HG02571 (cell line): ENCODE measurements at regions not wholly inside any gene's neighbourhood (a gene's known extent, or its start where the extent isn't known, plus 50 kb on each side); places are given as distances from the start of the nearest gene placed in this dataset.

Experiments
- ATAC-seq: cut with Tn5 transposase; IDR thresholded peaks from one replicate; pipeline ENCODE4 v1.9.1; 2021; ENCODE audit warnings: mild to moderate bottlenecking, moderate library complexity; ENCODE audit not compliant: unreplicated experiment

DNA sequence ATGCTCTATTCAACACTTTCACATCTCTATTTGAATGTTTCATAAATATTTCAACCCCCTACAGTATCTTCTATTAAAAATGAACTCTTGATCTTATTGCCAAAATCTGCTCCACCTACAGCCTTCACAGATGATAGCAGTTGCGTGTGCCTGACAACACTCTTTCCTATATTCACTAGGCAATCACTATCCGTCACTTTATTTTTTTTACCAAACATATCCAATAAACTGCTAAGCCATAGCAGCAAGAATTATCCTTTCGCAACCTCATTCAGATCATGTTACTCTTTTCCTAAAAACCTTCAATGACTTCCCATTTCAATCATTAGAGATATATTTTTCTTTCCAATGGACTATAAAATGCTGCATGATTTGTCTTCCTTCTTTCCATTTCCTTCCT lies 629.8 kb upstream of the PCDH9 start:
- no peak for ATAC-seq

DNA sequence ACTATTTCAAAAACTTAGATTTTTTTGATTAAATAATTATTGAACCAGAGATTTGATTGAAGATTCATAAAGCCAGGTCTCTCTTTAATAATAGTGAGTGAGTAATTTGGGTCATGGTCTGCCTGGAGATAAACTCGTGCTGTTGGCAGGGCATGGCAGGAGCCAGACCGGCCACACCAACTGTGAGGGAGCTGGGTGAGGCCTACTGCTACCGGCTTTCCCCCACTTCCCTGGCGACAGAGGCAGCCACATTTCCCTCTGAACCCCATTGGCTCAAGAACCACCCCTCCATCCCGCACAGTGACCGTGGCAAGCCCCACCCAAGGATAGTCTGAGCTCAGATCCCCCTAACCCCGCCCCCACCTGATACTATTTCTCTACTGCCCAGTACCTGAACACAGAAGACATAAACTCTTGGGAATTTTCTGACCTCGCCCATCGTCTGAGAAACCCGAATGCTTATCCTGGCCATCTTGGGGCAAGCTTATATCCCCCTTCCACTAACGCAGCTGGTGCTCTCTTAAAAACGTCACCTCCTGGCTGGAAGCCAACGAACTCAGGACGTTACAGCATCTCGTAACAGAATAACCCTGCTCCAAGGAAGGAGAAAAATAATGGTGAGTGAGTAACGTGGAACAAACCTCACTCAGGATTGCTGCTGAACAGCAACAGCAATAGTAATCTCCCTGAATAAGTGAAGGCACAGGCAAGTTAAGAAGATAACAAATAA lies 627.6 kb upstream of the PCDH9 start:
- ATAC-seq, result no peak

DNA sequence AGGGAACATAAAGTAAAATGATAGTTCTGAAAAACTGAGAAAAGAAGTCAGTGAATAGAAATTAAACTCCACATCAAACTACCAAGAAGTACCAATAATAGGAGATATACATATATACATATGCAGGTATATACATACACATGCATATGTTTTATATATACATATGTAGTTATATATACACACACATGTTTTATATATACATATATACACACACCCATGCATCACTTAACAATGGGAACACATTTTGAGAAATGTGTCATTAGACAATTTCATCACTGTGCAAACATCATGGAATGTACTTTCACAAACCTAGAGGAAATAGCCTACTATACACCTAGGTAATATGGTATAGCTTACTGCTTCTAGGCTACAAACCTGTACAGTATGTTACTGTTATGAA lies 626.8 kb upstream of the PCDH9 start:
- no peak for ATAC-seq

DNA sequence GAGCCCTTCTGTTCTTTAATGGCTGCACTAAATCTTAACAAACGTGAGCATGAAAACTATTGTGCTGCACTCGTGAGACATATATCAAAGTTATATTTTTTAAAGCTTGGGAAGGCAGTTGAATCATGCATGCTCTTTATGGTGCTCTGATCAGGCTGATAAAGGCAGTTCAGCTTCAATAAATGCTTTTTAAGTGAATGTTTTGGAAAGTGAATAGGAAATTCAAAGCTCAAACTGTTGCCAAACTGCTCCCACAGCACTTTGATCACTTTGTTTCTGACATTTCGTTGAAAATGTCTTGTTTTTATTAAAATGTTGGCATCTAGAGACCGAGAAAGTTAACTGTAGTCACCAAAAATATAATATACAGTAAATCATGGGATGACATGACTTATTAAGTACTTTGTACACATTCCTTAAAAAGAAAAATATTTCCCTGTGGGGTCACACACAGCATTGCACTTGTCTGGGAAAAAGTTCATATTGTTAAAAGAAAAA lies 625.7 kb upstream of the PCDH9 start:
- ATAC-seq, result no peak

DNA sequence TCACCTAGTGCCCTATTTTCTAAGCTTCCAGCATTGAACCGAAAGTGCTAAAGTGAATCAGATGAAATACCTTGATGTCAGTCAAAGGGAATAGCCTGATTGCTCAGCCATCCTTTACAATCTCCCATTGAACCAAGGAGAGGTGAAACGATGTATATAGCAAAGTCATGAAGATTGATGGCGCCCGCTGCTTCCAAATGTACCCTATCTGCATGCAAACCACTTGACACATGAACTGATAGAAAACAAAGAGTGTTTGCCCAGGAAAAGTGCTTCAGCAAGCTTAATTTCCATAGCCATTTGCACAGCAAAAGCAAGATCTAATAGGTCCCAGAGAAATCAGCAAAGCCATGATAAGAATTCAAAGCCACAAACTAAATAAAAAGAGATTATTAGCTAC lies 624.9 kb upstream of the PCDH9 start:
- ATAC-seq, result no peak

DNA sequence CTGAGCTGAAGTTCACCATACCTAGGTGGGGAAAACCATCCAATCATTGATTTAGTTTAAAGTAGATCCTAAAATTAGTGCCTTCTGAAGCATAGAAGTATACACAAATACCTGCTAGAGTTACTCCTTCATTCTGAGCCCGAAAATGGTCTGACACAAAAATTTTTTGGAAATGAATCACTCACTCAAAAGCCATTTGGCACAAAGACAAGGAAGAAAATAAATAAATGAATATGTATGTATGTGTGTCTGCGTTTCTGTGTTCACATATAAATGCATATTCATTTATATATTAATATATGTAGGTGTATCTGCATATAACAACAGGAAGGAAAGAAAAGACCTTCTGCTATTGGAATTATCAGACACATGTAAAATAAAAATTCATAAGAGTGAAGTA lies 614.4 kb upstream of the PCDH9 start:
- no peak for ATAC-seq

DNA sequence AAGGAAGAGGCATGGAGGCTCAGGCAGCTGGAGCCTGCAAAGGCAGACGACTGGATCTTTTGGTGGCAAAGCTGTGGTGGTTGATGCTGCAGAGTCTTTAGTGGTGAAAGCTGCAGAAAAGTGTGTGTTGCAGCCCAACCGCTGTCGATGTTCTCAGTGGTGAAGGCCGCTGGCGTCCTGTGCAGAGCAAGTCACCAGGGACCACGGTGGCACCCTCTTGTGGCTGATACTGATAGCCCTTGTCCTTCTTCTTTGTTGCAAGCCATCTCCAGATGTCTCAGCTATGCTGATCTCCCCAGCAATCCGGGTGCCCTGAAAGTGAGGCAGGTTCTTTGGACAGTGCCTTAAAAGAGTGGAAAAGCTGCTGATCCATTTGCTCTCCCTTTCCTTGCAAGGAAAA lies 610.9 kb upstream of the PCDH9 start:
- ATAC-seq, result no peak

DNA sequence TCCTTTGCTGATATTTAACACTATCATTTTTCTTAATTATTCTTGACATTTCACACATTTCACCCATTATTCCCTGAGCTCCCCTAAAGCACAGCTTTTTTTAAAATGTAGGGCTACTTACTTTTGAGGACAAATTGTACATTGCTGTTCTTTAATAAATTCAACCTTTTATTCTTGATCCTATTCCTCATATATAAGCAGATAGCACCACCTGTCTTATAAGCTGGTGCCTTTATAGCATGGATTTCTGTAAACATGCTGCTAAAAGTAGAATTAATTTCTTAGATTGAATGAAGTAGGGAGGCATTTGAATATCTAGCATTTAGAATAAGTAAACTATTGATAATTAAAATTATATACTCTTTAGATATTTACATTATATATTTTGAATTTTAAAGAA lies 603.4 kb upstream of the PCDH9 start:
- no peak for ATAC-seq

DNA sequence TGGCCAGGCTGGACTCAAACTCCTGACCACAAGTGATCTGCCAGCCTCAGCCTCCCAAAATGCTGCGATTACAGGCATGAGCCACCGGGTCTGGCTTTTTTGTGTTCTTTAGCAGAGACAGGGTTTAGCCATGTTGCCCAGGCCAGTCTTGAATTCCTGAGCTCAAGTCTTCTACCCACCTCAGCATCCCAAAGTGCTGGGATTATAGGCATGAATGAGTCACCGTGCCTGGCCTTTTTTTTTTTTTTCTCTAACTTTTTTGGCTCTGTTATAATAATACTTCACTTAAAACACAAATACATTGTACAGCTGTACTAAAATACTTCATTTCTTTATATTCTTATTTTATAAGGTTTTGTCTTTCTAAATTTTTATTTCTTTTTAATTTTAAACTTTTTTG lies 599.5 kb upstream of the PCDH9 start:
- no peak for ATAC-seq

DNA sequence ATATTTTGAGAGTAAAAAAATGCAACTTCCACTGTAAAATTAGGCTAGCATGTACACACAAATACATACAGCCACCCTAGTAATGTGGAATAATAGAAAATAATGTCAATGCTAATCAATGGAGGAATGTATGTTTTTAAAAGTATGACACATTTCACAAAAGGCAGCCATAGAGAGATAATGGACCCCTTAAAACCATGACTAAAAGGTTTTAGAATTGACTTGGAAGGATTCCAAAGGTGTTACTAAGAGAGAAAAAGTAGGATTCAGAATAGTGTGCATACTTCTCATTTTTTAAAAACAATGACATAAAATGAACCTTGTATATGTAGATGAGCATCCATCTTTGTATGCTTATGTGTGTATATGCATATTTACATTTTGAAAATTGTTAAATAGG lies 597.9 kb upstream of the PCDH9 start:
- no peak for ATAC-seq

DNA sequence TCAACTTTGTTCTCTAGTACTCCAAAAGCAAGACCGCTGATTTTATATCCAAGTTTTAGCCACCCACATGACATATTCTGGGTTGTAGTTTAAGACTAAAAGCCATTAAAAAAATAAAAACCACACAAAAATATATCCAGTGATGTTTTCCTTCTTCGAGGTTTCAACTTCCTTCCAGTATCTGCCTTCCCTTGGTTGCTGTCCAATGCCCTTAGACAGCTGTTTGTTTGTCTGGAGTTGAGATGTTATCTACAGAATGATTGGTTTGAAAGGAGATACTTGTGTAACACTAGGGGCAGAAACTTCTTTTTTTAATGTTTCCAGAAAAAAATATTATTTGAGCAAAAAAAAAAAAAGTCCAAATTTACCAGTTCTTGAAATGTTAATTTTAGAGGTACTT lies 591.5 kb upstream of the PCDH9 start:
- no peak for ATAC-seq

DNA sequence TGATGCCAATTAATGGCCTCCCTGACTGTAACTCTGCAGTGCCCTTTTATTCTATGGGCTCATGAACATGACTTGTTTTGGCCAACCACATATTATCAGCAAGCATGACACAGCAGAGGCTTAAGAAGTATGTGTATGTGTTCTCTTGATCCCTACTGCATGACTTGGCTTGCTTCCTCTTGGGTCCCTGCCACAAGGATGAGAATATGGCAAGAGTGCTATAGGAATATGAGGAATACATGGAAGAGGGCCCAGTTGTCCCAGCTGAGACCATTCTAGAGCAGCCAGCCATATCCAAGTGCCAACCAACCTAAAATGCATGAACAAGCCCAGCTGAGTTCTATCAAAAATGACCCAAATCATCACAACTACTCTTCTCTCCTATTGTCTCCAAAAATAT lies 576.7 kb upstream of the PCDH9 start:
- ATAC-seq, result no peak

DNA sequence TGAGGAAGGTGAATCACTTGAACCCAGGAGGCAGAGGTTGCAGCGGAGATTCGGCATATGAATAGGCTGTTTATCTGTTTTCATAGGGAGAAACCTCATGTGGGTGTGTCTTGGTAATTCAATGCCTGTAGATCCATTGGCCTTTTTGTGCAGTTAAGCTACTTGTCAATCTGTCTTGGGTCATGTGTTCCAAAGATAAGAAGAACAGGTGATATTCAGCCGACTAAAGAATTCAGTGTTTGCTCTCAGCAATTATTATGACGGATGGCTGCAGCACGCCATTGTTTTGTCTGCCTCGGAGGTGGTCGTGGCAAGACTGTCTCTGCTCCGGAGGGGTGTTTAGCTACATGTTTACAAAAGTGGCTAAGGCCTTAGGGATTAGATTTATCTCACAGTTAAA lies 573.0 kb upstream of the PCDH9 start:
- ATAC-seq, result no peak

DNA sequence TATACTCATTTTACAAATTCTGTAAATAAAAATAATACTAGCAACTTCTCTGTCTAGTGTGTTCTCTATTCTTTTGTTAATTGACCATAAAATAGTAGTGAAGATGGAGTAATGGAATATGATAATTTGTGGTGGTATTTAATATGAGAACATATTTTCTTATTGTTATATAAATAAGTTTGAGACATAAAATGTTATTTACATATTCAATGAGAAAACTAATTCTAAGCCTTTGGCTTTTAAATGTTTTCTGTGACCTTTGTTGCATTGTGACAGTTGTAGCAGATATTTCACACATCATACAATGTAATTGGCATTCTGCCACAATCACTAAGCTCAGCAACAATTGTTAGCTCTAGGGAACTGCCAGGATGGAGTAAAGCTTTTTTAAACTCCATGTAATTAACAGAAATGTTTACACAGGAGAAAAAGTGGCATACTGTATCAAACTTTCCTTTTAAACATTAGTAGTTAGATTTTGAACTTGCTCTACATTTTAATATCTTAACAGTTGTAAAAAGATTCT lies 562.1 kb upstream of the PCDH9 start:
- ATAC-seq, result no peak

DNA sequence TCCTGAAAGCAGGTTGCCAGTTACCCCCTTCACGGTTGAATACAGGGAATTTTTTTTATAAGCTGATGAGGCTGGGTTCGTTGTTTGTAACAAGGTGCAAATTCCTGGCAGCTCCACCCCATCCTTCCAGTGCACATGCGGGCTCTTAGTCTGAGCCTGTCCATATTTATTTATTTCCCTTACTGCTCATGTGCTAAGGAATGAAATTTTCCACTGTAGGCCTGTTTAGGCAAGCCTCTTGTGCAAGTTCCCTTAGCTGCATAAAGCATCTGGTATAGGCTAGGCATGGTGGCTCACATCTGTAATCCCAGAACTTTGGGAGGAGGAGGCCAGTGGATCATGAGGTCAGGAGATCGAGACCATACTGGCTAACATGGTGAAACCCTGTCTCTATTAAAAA lies 560.9 kb upstream of the PCDH9 start:
- no peak for ATAC-seq

DNA sequence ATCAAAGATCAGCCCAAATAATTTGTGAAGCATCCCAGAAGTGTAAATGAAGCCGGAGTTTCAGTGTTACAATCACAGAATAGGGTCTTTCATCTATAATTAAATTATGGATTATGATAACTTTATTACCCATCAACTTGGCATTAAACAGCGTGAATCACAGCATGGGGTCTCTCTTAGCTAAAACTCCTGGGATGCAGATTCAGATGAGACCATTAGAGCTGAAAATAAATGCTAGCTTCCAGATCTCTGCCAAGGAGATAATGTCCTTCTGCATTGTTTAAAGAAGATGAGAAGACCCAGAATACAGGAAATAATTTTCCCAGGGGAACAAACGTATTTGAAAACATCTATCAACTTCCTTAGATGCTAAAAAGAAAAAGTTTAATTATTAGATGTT lies 546.0 kb upstream of the PCDH9 start:
- no peak for ATAC-seq

DNA sequence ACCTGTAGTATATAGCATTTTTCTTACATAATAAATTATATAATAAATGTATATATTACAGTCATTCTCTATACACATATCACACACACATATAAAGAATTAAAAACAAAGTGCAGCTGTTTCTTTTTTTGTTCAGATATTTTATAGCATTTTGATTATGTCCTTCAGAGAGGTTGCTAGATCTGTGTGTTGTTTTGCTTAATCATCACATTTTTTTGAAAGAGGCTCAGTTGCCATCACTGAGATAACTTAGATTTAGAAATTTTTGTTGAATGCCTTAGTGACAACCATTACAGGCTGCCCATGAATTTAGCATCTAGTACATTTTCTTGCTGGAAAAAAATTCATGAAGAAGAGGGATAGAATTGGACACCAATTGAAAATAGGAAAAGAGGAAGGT lies 545.2 kb upstream of the PCDH9 start:
- no peak for ATAC-seq

DNA sequence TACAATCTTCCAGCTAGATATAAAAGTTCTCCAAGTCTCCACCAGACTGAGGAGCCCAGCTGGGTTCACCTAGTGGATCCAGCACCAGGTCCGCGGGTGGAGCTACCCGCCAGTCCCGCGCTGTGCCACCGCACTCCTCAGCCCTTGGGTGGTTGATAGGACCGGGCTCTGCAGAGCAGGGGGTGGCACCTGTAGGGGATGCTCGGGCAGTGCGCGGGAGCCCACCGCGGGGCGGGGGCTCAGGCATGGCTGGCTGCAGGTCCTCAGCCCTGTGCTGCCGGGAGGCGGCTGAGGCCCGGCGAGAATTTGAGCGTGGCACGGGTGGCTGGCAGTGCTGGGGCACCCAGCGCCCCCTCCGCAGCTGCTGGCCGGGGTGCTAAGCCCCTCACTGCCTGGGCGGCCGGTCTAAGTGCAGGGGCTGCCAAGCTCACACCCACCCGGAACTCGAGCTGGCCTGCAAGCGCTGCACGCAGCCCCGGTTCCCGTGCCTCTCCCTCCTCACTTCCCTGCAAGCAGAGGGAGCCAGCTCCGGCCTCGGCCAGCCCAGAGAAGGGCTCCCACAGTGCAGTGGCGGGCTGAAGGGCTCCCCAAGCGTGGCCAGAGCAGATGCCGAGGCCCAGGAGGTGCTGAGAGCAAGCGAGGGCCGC lies 542.8 kb upstream of the PCDH9 start:
- no peak for ATAC-seq

DNA sequence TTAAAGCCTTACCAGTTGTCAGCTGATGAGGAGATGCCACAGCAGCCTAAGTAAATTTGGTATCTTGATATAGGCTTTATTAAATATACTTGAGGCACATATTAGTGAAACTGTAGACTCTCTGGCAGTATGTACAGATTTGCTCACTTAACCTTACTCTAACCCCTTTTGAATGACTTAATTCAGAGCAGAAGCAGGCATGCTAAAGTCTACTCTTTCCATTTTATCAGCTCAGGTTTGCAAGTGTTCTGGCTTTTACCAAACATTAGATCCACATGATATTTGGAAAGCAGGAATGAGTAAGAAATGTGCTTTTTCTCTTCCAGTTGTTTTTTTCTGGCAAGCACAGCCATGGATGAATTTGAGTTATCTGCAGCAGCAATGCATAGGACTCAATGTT lies 541.0 kb upstream of the PCDH9 start:
- ATAC-seq, result no peak

DNA sequence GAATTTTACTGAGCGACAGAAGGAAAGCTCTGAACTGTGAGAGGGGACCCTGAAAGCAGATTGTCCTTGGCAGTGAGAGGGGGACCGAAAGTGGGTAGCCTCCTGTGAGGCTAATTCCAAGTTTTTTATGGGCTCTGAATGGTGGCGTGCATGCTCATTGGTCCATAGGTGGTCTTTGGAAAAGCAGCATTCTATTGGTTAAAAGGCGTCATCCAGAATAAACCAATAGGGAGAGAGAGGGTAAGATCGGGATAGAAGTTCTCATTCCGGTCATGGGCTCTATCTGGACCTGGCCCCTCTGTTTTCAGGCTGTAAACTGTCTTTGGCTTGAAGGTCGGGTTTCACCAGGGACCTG lies 539.8 kb upstream of the PCDH9 start:
- ATAC-seq, result no peak

DNA sequence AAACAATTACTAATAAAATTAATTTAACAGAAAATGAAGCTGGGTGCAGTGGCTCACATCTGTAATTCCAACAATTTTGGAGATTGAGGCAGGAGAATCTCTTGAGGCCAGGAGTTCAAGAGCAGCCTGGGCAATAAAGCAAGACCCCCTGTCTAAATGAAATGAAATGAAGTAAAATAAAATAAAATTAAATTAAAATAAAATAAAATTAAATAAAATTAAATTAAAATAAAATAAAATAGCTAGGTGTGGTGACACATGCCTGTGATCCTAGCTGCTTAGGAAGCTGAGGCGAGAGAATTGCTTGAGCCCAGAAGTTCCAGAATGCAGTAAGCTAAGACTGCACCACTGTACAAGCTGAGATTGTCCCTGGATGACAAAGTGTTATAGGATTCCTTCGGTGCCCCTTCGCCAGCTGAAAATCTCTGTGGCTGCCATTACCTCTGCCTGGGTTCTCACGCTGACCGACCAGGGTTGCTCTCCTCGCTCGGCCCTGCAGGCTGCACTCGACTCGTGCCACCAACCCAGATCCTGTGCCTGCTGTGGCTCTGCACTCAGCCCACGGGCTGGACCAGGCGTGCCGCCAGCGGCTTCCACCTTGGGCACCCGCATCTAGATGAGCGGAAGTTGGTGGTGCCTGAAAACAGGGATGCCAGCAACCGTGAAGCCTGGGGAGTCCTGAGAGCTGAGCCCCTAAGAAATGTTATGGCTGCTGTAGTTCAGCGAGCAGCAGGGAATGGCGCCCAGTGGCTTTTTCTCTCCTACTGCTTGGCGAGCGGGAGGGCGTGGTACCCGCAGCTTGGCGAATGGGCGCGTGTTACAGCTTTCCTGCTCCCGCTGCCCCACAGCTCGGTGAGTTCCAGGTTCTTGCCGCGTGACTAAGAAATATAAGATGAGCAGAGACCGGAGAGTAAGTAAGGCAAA lies 539.2 kb upstream of the PCDH9 start:
- no peak for ATAC-seq

DNA sequence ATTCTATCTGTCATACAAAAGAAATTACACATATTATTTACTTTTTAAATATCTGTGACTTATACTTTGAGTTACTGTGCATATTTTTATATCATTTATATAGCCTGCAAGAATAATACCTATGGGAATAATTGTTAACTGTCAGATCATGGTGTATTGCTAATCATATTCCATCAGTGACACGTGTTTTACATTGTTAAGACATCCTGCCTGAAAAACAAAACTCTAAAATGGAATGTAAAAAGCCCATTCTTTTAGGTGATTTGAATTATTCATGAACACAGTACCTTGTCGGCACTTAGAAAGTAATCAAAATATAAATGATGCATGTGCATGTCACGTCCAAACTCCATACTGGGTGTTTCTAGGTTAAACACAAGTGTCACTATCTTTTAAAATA lies 533.8 kb upstream of the PCDH9 start:
- no peak for ATAC-seq
